ENCODE measurements at regions not wholly inside any gene's neighbourhood (a gene's known extent, or its start where the extent isn't known, plus 50 kb on each side); places are given as distances from the start of the nearest gene placed in this dataset.
"Not testable (repeated sequence)": the region's sequence is repeated elsewhere in the genome, so short reads cannot be mapped to it uniquely, and the experiment has no call there.

- TF ChIP-seq ZNF645 (tag by site-specific recombination; IDR thresholded peaks at IDR 0.05): no peak
Observed at GRCh38 chr19:21607449-21607848, 102.0 kb downstream of the ZNF429 start (continued).

GRCh38 chr19:21607011-21607410, 101.6 kb downstream of the ZNF429 start:
- H3K36me3 ChIP-seq (ENCODE audit: control insufficient read depth in 2 of 2, insufficient read depth in 1 of 2, low read length in 2 of 2); POLR2A ChIA-PET; H3K27ac ChIP-seq (ENCODE audit: extremely low read depth, low read depth, low read length); H3K9me3 ChIP-seq (ENCODE audit: control insufficient read depth, insufficient read depth, low read depth, low read length); H3K4me3 ChIP-seq (ENCODE audit: low read depth, low read length); CTCF ChIA-PET; H3K4me1 ChIP-seq (ENCODE audit: control insufficient read depth, insufficient read depth, low read length): not testable (repeated sequence)

GRCh38 chr19:21606326-21606725, 100.9 kb downstream of the ZNF429 start:
- H3K4me1 ChIP-seq (ENCODE audit: control insufficient read depth, insufficient read depth, low read length); H3K27ac ChIP-seq (ENCODE audit: extremely low read depth, low read depth, low read length); H3K4me3 ChIP-seq (ENCODE audit: low read depth, low read length); H3K36me3 ChIP-seq (ENCODE audit: control insufficient read depth in 2 of 2, insufficient read depth in 1 of 2, low read length in 2 of 2); CTCF ChIA-PET; POLR2A ChIA-PET; H3K9me3 ChIP-seq (ENCODE audit: control insufficient read depth, insufficient read depth, low read depth, low read length): not testable (repeated sequence)

- Histone ChIP-seq H3K4me3 (ENCODE audit: low read depth, low read length) (no peak overlapping the region; the same call in 1 of the 2 replicates), H3K27ac (ENCODE audit: extremely low read depth, low read depth, low read length) (no peak overlapping the region), H3K9me3 (ENCODE audit: control insufficient read depth, insufficient read depth, low read depth, low read length) (no peaks in the 10 kb centered on the region), H3K36me3 (ENCODE audit: control insufficient read depth in 2 of 2, insufficient read depth in 1 of 2, low read length in 2 of 2) (no peaks in the 10 kb centered on the region), H3K4me1 (ENCODE audit: control insufficient read depth, insufficient read depth, low read length) (no peaks in the 10 kb centered on the region)
- TF ChIP-seq ZNF621 (tag by site-specific recombination; IDR thresholded peaks at IDR 0.05) (no peak), MZF1 (tag by site-specific recombination; IDR thresholded peaks at IDR 0.05; ENCODE audit: borderline replicate concordance) (no peak), ZNF585B (tag by site-specific recombination; IDR thresholded peaks at IDR 0.05) (no peak), ZNF776 (tag by site-specific recombination; IDR thresholded peaks at IDR 0.05; ENCODE audit: borderline replicate concordance) (no peak), ZNF423 (tag by site-specific recombination; IDR thresholded peaks at IDR 0.05) (no peak), ZNF19 (tag by site-specific recombination; IDR thresholded peaks at IDR 0.05; ENCODE audit: low read depth) (no peak), ZNF544 (tag by site-specific recombination; IDR thresholded peaks at IDR 0.05) (no peak), ZNF645 (tag by site-specific recombination; IDR thresholded peaks at IDR 0.05) (no peak), ZNF768 (tag by site-specific recombination; IDR thresholded peaks at IDR 0.05) (no peak), ZNF707 (tag by site-specific recombination; IDR thresholded peaks at IDR 0.05) (no peak), PRDM1 (tag by site-specific recombination; IDR thresholded peaks at IDR 0.05) (no peak), ZNF580 (tag by site-specific recombination; IDR thresholded peaks at IDR 0.05) (no peak)
- POLR2A ChIA-PET: no interaction called here
- CTCF ChIA-PET: interaction anchor here (0.6 kb wide), 1 partner anchor 1291 kb away, joined by 4 read pairs; no protein-coding TSS in a partner anchor
Observed at GRCh38 chr19:21604951-21605476, 99.6 kb downstream of the ZNF429 start.
